Smooth muscle cell (in vitro differentiated cells): ENCODE measurements at regions not wholly inside any gene's neighbourhood (a gene's known extent, or its start where the extent isn't known, plus 50 kb on each side); places are given as distances from the start of the nearest gene placed in this dataset.

Experiments used
- DNase-seq: peaks from one replicate; lab custom pipeline; 2025; ENCODE audit not compliant: unreplicated experiment; lab: John Stamatoyannopoulos, UW
- H2AFZ ChIP-seq: fragments of 200-600 bp; sonication (generic); 2 replicates; pipeline ENCODE4 v1.6.0; 2016; ENCODE audit warnings: antibody characterized with exemption, low read depth, mild to moderate bottlenecking
- H3F3A ChIP-seq: fragments of 200-600 bp; sonication (generic); 2 replicates; pipeline ENCODE4 v1.6.0; 2017; ENCODE audit warnings: antibody characterized with exemption, low read depth
- H3K27ac ChIP-seq: fragments of 200-600 bp; sonication (generic); 2 replicates; pipeline ENCODE4 v1.5.1; 2016; ENCODE audit warnings: low read depth, mild to moderate bottlenecking
- H3K27me3 ChIP-seq: fragments of 200-600 bp; sonication (generic); 2 replicates; pipeline ENCODE4 v1.6.1; 2016; ENCODE audit warnings: low read depth, mild to moderate bottlenecking
- H3K36me3 ChIP-seq: fragments of 200-600 bp; sonication (generic); 2 replicates; pipeline ENCODE4 v1.5.1; 2016; ENCODE audit warnings: low read depth
- H3K4me1 ChIP-seq: fragments of 200-600 bp; sonication (generic); 2 replicates; pipeline ENCODE4 v1.5.1; 2016; ENCODE audit warnings: low read depth
- H3K4me2 ChIP-seq: fragments of 200-600 bp; sonication (generic); 2 replicates; pipeline ENCODE4 v1.6.0; 2016; ENCODE audit warnings: mild to moderate bottlenecking
- H3K4me3 ChIP-seq: fragments of 200-600 bp; sonication (generic); 2 replicates; pipeline ENCODE4 v1.5.1; 2016; ENCODE audit warnings: mild to moderate bottlenecking
- H3K79me2 ChIP-seq: fragments of 200-600 bp; sonication (generic); 2 replicates; pipeline ENCODE4 v1.6.0; 2016; ENCODE audit warnings: low read depth, mild to moderate bottlenecking
- H3K9ac ChIP-seq: fragments of 200-600 bp; sonication (generic); 2 replicates; pipeline ENCODE4 v1.6.0; 2016; ENCODE audit warnings: low read depth
- H3K9me3 ChIP-seq: fragments of 200-600 bp; sonication (generic); replicated peaks from 2 replicates; pipeline ENCODE4 v1.5.1; 2016; ENCODE audit warnings: low read depth
- H4K20me1 ChIP-seq: fragments of 200-600 bp; sonication (generic); 2 replicates; pipeline ENCODE4 v1.6.0; 2016; ENCODE audit warnings: low read depth
- WGBS: methylation state at CpG from one replicate; pipeline ENCODE4 v1.1.7; 2016; ENCODE audit warnings: low lambda C conversion rate; 5-methylcytosine and 5-hydroxymethylcytosine counted together
- TF ChIP-seq, protein P1 (sequence below): fragments of 200-600 bp; sonication (generic); IDR thresholded peaks from 2 replicates; pipeline ENCODE4 v1.5.1; 2017; ENCODE audit warnings: borderline replicate concordance, mild to moderate bottlenecking, antibody characterized with exemption; ENCODE audit not compliant: insufficient read depth, poor library complexity, severe bottlenecking

DNA sequence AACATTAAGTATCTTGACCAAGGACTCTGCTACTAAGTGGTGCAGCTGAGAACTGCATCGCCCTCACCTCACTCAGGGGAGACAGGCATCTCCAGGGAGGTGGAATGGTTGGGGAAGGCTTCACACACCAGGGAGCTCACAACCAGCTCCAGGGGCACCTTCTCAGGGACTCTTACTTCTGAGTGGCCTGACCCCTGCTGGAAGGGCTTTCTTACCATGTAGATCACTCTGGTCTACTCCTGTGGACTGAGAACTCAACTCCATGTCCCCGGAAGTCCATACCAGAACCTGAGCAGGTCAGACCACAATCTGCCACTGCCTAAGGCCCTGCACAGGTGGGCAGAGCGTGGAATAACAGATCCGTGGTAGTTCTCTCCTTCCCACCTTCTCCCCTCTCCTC is 140.5 kb downstream of the TLE3 start:
- Histone ChIP-seq H4K20me1 (no peaks in the 10 kb centered on the region), H2AFZ (no peak overlapping the region), H3K9me3 (no peaks in the 10 kb centered on the region), H3K36me3 (no peaks in the 10 kb centered on the region), H3K4me3 (no peak overlapping the region), H3K4me2 (no peak overlapping the region), H3K79me2 (no peaks in the 10 kb centered on the region), H3K27me3 (no peaks in the 10 kb centered on the region), H3K27ac (no peak overlapping the region), H3K4me1 (no peaks in the 10 kb centered on the region), H3K9ac (no peak overlapping the region), H3F3A (no peaks in the 10 kb centered on the region)
- TF ChIP-seq, protein P1, sequence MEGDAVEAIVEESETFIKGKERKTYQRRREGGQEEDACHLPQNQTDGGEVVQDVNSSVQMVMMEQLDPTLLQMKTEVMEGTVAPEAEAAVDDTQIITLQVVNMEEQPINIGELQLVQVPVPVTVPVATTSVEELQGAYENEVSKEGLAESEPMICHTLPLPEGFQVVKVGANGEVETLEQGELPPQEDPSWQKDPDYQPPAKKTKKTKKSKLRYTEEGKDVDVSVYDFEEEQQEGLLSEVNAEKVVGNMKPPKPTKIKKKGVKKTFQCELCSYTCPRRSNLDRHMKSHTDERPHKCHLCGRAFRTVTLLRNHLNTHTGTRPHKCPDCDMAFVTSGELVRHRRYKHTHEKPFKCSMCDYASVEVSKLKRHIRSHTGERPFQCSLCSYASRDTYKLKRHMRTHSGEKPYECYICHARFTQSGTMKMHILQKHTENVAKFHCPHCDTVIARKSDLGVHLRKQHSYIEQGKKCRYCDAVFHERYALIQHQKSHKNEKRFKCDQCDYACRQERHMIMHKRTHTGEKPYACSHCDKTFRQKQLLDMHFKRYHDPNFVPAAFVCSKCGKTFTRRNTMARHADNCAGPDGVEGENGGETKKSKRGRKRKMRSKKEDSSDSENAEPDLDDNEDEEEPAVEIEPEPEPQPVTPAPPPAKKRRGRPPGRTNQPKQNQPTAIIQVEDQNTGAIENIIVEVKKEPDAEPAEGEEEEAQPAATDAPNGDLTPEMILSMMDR: no peak
- DNase-seq: no peak
- 88% methylated on average over 4 of the region's 4 CpGs for WGBS

DNA sequence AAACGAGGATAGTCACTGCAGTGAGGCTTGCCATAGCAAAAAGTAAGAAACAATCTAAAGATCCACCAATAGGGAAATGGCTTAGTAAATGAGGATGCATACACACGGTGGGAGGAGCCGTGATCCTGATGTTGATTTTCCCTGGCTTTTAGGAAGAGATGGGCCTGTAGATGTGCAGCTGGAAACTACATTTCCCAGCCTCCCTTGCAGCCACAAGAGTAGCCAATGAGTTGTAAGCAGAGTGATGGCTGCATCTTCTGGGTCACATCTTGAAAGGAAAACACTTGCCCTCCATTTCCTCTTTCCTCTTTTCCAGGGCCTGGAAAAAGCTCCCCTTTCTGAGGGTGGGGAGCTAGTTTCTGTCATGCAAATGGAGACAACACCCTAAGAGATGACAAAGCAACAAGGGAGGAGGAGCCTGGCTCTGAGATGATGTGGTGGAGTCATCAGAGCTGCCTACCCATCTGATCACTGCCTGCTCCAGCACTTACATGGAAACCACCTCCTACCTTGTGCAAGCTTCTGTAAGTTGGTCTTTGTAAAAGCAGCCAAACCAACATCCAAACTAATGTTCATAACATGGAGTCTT is 139.1 kb downstream of the TLE3 start:
- Histone ChIP-seq H3K9ac (no peak overlapping the region), H3K4me1 (no peaks in the 10 kb centered on the region), H2AFZ (no peak overlapping the region), H3K4me3 (no peak overlapping the region), H3F3A (no peaks in the 10 kb centered on the region), H3K36me3 (no peaks in the 10 kb centered on the region), H3K27me3 (no peaks in the 10 kb centered on the region), H3K9me3 (no peaks in the 10 kb centered on the region), H3K79me2 (no peaks in the 10 kb centered on the region), H4K20me1 (no peaks in the 10 kb centered on the region), H3K4me2 (no peak overlapping the region), H3K27ac (no peak overlapping the region)
- 76% methylated on average over 3 of the region's 3 CpGs for WGBS
- TF ChIP-seq, protein P1: no peak
- no peak for DNase-seq

DNA sequence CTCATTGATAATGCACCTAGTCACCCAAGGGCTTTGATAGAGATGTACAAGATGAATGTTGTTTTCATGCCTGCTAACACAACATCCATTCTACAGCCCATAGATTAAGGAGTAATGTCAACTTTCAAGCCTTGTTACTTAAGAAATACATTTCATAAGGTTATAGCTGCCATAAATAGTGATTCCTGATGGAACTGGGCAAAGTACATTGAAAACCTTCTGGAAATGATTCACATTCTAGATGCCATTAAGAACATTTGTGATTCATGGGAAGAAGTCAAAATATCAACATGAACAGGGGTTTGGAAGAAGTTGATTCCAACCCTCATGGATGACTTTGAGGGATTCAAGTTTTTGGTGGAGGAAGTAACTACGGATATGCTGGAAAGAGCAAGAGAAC is 135.2 kb downstream of the TLE3 start:
- Histone ChIP-seq H4K20me1 (no peaks in the 10 kb centered on the region), H3K27ac (no peak overlapping the region), H3K9ac (no peak overlapping the region), H3K79me2 (no peaks in the 10 kb centered on the region), H2AFZ (no peak overlapping the region), H3K4me3 (no peak overlapping the region), H3F3A (no peaks in the 10 kb centered on the region), H3K4me1 (no peaks in the 10 kb centered on the region), H3K9me3 (no peaks in the 10 kb centered on the region), H3K4me2 (no peak overlapping the region), H3K36me3 (no peaks in the 10 kb centered on the region), H3K27me3 (no peaks in the 10 kb centered on the region)
- 86% methylated on average over 1 of the region's 1 CpG for WGBS
- TF ChIP-seq, protein P1: no peak
- DNase-seq: no peak

DNA sequence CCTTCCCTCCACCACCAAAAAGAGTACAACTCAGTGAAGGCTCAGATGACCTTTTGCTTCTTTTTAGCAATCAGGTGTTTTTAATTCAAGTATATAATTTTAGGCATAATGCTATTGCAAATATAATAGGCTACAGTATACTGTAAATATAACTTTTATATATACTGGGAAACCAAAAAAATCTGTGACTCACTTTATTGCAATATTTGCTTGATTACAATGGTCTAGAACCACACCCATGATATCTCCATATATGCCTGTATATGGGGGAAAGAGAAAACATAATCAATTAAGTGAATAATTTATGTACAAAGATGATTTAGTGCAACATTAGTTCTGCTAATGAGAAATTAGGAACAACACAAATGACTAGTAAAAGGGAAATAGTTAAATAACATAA is 134.3 kb downstream of the TLE3 start:
- H3K79me2 ChIP-seq: no peaks in the 10 kb centered on the region
- H3K9ac ChIP-seq: no peak overlapping the region
- H3F3A ChIP-seq: no peaks in the 10 kb centered on the region
- no peak overlapping the region for H3K4me3 ChIP-seq
- no peaks in the 10 kb centered on the region for H3K4me1 ChIP-seq
- no peak overlapping the region for H3K4me2 ChIP-seq
- no peaks in the 10 kb centered on the region for H3K36me3 ChIP-seq
- no peak overlapping the region for H3K27ac ChIP-seq
- H4K20me1 ChIP-seq: no peaks in the 10 kb centered on the region
- no peaks in the 10 kb centered on the region for H3K9me3 ChIP-seq
- TF ChIP-seq, protein P1: no peak
- no peak for DNase-seq
- no peaks in the 10 kb centered on the region for H3K27me3 ChIP-seq
- H2AFZ ChIP-seq: no peak overlapping the region
